ENCODE measurements at regions not wholly inside any gene's neighbourhood (a gene's known extent, or its start where the extent isn't known, plus 50 kb on each side); places are given as distances from the start of the nearest gene placed in this dataset.

DNA sequence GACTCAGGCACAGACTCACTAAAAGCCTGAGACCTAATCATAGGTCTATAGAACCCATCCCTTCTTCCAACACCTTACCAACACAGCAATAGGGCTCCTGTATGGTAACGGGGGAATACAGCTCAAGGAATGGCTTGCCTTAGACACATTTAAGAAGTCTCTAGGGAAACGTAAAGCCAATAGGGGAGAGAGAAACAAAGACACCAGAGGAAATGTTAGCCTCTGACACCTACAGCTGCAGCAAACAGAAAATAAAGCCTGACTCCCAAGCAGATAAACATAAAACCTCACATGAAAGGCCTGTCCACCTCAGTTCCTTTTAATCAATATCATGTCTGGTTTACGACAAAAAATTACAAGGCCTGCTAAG is 51.1 kb upstream of the NCOA1 start:
- DNase-seq: no peak

DNA sequence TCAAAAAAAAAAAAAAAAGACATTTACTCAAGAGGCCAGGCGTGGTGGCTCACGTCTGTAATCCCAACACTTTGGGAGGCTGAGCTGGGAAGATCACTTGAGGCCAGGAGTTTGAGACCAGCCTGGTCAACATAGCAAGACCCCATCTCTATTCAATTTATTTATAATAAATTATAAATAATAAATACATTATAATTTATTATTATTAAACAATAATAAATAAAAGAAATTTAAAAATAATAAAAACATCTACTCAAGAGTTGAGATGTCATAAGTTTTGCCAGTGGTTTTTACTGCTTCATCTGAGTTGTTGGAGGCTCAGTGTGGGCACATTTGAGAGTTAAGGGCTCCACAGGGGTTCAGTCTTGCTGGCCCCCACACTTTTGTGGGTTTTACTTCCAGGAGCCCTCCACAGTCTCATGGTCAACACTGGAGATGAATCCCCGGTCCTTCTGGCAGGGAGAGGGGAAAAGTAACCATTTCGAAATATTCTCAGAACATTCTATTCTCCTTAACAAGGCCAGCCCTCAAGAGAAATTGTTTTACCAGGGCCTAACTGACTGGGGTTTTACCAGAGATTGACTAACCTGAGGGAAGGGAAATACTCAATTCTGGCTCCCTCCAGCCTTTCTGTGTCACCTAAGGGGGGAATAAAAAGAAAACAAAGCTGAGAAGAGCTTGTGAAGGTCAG is 51.6 kb upstream of the NCOA1 start:
- no peak for DNase-seq

DNA sequence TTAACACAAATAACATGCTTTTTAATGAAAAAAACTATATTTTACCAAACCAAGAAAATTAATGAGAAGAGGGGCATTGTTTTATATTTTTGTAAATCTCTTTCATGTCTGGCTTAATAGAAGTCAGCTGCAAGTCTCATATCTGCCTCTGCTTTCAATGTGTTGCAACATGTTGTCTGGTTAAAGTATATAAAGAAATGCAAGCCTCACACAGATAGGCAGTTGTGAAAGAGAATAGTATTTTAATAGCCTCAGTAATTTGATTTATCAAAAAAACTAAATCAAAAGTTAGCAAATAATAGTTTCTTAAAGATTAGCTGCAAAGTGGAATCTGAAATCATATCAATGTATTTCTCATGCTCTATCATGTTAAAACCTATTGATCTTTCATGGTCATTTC is 52.9 kb upstream of the NCOA1 start:
- DNase-seq: no peak

DNA sequence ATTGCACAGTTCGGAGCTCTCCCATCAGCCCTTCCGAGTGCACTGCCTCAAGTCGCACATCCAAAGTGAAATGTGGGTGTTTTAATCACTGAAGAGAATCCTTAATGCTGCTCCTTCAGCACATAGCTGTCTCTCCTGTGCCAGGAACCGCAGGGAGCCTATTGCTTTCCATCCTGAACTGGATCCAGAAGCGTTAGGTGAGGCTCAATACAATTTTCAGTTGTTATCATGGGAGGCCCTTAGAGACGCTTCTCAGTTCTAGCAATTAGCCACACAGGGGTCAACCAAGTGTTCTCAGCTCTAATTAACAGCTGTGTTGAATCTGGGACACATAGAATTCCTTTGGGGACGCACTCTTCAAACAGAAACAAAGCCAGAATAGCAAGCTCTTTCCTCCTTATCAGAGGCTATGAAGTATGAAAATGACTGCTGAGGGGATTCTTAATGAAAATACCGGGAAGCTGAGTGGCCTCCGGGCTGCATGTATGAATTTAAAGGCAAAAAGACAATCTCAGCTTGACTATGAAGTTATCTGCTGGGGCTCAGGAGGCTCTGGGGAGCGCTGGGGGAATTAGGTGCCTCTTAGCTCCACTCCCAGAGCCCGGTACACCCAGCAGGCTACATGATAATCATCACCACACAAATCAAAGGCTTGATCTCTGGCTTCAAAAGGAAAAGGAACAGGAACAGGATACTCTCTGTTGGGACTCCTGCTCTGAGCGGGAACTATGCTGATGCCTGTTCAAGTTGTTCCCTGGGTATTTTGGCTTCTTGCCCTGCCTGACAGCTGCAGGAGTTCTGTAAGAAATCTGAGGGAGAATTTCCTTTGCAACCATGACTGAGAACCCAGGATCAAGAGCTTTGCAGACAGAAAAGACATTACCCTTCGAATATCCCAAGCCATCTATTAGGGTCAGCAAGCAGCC is 55.4 kb upstream of the NCOA1 start:
- no peak for DNase-seq

DNA sequence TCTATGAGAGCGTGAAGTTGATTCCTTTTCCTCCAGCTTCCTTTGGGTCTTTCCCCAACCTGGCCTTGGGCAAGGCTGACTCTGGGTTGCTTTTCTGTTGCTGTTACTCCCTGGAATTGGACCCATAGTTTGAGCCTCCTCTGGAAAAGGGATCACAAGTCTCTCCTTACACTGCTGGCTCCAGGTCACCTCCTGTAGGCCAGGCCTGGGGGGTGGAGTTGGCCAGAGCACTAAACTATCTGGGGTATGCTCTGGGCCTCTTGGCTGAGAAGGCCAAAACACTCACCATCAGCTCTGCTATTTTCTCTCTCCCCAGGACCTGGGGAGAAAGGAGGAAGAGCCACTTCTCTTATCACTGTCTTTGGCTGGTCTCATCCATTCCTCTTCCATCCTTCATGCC is 56.5 kb upstream of the NCOA1 start:
- no peak for DNase-seq

DNA sequence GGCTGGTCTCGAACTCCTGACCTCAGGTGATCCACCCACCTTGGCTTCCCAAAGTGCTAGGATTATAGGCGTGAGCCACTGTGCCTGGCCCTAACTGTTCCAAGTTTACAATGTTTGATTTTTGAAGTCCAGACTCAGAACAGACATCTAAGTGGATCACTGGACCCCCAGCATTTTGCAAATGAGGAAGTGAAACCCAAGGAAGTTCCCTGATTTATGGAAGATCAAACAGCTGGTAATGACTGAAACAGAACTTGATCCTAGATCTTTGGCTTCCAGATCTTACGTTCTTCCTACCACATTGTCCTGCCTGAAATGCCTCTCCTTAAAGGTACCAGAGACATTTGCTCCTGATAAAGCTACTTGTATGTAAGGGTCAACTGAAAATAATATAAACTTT is 58.3 kb upstream of the NCOA1 start:
- no peak for DNase-seq

DNA sequence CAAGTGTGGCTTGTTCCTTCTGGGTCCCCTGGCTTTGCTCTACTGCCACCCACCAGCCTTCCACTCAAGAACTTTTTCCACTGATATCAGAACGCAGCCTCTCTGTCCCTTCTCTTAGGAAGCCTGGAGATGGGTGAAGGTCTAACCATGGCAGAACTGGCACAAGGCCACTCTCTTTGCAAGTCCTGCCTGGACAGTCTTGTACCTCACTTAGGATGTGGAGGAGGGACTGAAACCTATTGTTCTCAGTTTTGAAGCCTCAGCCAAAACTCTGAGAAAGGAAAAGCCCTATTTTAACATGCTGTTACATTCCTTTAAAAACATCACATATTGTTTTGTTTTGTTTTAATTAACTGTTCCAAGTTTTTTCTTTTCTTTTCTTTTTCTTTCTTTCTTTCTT is 58.9 kb upstream of the NCOA1 start:
- no peak for DNase-seq

DNA sequence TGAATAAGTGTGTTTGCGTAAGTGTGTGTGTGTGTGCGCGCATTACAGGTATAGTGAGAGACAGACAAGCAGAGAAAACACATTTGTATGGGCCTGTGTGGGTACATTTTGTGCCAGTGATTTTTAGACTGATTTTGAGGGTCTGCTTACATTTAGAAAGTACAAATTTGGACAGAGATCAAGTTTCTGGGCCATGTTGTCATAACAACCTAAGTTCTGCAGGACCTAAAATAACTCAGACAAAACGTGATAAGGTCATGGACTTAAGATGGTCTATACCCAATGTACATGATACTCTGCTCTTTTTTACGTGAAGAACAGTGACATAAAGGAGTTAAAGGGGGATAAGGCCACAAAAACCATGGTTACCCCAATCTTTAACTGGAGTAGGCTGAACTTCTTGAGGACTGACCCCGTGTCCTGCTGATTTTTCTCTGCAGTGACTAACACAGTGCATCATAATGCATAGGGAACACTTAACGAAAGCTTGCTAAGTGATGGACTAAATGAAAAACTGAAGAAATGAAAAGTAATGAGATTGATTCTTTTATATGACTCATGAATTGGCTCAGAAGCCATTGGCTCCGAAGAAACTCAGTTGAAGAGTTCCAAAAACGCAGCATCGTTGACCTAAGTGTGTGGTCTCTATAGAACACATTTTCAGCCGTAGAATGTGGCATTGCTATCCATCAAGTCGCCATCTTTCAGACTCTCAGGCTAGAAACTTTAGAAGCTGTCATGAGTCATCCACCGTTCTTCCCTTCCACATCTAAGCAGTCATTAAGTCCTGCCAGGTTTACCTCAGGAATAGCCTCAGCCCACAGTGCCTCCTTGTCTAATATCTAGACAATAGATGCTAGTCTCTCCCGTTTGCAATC is 61.6 kb upstream of the NCOA1 start:
- DNase-seq: no peak

DNA sequence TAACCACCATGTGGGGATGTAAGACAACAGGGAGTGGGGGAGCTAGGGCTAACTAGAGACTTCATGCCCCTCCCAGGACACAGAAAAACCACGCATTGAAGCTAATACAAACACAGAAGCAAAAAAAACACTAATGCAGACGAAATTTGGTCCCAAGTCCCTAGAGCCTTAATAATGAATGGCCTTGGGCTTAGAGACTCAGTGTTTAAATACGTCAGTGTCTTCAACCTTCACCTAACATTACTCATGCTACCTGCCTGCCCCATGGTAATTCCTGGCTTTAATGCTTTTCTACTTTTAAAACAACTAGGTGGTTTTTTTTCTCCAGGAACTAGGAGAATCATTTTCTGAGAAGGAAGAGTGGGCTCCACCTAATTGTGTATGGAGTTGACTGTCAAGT is 64.1 kb upstream of the ITSN2 start:
- DNase-seq: no peak

DNA sequence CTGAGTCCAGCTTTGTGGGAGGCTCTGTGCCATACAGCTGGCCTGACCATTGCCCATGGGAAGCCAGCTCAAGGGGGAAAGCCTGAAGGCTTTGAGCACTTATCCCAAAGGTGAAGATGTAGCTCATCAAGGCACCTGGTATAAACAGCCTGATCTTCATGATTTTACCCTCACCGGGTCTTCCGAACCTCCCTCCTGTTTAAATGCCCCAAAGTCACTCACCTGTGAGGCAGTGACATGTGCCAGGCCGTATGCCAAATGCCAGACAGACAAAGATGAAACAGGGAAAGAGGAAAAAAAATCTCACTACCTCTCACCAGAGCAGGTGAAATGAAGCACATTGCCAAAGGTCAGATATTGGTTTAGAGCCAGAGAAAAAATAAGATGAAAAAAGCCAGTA is 62.8 kb upstream of the ITSN2 start:
- DNase-seq: no peak

DNA sequence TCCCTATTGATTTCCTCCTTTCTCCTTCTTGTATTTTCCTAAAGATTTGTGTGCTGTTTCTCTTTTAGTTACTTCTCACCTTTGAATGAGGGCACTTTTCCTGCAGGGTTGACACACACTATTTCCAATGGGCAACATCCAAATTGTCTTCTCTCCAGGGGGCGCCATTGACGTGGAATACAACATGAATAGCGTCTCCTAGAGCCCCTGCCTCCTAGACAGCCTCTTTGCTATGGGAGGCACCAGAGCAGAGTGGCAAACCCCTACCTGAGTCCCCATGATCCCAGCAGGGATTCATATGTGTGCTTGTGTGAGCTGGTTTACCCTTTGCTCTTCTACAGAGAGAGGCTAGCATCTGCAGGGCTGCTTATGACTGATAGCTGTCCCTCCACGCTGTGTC is 61.3 kb upstream of the ITSN2 start:
- DNase-seq: peak; percentile 24

DNA sequence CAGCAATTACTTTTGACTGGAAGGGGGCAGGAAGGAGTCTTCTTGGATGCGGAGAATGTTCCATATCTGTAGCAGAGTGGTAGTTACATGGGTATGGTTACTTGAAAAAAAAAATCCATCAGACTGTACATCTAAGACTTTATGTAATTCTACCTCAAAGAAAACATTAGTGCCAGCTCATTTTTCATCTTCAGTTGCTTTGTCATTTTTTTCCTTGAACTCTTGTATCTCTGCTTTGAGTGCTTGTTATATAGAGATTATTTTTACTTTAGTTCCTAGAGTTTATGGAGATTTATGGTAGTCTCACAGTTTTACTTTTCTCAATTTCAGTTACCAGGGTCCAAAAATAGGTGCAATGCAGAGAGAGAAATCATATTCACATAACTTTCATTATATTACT is 60.0 kb upstream of the ITSN2 start:
- DNase-seq: no peak

DNA sequence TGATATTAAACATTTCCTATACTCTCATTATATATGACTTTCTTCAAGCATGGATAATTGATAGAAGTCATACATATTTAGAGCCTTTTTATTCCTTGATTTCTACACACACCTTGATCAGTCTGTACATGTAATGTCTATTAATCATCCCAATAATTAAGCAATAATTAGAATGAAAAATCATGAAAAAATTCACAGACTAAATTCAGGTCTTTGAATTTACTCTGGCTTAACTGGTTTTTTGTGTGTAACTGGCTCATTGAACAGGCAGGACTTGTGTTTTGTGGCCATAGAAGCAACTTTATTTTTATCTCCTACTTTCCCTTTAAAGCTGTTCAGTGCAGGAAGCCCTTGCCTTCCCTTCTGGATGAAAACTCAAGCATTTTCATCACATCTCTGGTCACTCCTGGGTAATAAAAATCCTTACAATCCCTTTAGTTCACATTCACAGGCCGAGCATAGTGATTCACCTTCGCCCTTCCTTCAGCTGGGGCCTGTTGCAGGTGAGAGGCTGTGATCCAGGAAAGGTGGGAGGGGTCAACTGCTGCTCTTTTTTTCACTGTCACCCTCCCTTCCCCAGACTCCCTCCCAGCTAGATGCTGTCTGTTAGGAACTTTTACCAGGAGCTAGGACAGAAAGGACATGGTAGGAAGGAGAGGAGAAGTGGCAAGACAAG is 58.0 kb upstream of the ITSN2 start:
- no peak for DNase-seq

DNA sequence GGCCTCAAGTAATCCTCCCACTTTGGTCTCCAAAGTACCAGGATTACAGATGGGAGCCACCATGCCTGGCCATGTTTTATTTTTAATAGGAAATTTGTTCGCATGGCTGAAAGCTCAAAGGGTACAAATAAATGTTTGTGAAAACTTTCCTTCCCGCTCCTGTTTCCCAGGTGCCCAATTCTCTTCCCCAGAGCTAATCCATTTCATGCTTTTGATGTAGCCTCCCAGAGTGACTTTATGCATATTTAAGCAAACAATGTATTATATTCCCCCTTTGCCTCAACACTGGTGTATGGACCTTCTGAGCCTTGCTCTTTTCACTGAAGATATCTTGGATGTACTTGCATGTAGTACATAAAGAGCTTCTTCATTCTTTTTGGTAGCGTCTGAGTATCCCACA is 52.5 kb upstream of the ITSN2 start:
- DNase-seq: no peak

DNA sequence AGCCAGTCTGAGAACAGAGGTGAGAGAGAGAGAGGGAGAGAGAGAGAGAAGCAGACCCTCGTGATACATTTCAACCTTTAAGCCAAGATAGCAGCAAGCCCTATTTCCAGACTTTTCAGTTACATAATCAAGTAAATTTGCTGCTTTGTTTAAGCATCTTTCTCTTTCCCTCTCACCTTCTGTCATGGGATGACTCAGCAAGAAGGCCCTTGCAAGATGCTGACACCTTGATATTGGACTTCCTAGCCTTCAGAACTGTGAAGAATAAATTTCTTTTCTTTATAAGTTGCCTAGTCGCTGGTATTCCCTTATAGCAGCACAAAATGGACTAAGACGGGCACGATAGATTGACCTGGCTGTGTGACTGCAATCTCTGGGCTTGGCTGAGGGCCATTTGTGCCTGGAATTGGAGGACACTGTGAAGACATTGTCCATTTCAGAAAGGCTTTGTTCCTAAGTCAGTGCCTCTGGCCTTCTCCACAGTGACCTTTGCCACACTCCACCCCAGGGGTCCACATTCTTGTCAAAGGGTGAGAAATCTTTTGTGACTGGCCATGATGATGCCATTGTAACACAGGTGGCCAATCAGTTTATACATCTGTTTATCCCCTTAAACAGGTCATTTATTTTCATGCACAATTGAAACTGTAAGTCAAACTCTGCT is 51.3 kb upstream of the ITSN2 start:
- DNase-seq: no peak

DNA sequence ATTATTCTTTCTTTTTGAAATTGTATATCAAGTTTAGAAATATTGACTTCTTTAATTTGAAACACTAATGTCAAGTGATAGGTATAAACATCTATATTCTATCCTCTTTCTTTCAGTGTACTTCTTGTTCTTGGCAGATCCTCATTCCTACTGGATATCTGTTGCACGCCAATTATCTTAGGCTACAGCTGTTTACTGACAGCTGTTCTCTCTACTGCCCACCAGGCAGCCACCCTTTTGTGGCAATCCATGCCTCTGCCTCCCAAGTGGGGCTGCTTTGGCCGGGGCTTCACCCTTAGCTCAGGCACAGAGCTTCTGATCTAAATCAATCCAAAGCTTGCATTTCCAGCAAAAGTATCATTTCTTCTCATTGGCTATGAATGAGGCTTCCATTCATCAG is 50.6 kb upstream of the ITSN2 start:
- no peak for DNase-seq

DNA sequence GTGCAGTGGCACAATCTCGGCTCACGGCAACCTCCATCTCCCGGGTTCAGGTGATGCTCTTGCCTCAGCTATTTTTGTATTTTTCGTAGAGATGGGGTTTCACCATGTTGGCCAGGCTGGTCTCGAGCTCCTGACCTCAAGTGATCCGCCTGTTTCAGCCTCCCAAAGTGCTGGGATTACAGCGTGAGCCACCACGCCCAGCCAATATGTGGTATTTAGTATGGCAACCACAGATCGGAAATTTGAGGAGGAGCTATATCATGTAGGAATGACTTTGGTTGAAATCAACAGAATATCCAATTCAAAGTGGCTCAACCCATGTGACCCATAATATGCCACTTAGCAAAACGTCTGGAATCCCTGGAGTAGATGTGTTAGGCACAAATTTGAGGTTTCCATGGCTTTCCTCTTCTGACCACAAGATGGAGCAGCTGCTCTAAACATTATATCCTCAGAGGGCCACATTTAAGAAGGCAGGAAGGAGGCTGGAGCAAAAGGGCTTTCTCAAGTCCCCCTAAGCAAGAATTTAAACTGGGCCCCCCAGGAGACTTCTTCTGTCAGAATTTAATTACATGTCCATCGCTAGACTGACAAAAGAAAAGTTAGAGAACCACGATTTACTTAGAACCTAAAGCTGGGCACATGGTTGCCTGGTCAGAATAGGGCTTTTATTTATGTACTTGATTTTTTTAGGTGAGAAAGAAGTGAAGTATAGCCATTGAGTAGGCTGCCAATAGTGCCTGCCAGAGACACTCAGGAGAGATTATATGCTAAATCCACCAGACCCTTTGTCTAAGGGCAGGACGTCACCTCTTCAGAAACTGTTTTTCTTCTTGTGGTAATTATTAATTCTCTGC is 49.6 kb upstream of the ITSN2 start:
- peak; percentile 54 for DNase-seq

Data from NCI-H748 treated with DMSO at 0.1 percent for 48 hours (cell line).